Suppressor macrophage treated with lipopolysaccharide for 4 hours (primary cell): ENCODE measurements at regions not wholly inside any gene's neighbourhood (a gene's known extent, or its start where the extent isn't known, plus 50 kb on each side); places are given as distances from the start of the nearest gene placed in this dataset.
A peak's percentile ranks its signal among the peaks of the same experiment; 100 is the strongest.

ENCODE experiments used
- DNase-seq: peaks from one replicate; pipeline ENCODE4 v3.0.0-alpha.2; 2020

- no peak for DNase-seq
These were observed 240.4 kb upstream of the RHOBTB1 start for GRCh38 chr10:61184429-61184828.

GRCh38 chr10:61183967-61184366, 240.0 kb upstream of the RHOBTB1 start:
- DNase-seq = no peak

DNA sequence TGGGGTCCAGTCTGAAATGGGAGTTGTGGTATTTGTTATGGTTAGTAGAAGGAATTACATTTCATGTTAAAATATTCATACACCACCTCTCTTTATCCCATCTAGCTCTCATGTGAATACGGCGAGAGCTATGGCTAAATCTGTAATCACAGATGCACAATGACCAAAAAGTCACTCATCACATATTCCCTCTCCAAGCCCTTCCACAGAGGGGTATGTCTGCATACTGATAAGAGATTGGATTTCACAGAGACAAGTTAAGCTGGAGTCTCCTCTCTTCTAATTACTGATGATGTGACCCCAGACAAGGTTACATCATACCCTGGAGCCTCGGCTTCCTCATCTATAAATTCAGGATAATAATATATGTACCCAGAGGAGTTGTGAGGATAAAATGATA, 237.8 kb upstream of the RHOBTB1 start:
- no peak for DNase-seq

DNA sequence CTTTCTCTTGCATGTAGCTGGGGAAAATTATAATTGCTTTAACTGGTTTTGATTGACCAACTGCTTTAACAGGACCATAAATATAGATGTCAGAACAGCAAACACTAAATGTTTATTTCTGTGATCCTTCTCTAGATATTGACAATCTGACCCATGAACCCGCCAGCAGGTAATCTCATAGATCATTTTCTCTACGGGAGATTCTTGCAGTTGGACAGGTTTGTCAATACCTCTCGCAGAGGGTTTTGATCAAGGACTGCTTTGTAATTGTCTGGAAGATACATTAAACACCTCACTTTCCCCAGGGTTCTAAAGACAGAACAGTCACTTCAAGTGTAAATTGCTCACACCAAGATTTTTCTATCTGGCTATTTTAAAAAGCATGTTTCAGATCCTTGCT, 235.8 kb upstream of the RHOBTB1 start:
- no peak for DNase-seq

GRCh38 chr10:61176424-61176823, 232.4 kb upstream of the RHOBTB1 start:
- DNase-seq = no peak

DNA sequence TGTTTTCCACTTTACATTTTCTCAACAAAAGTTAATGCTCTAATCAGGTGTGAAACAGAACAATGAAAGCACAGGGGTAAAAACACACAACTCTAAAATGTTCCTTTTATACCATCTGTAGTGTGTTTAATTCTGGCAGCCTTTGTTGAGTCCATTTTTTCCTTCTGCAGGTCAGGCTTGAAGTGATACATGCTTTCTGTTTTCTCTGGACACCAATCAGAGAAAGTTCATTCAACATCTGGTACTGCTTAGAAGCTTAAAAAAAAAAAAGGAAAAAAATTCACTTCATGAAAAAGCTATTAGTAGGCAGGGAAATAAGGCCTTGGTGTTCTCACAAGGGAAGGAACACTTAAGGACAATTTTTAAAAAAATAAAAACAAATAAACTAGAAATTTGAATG, 231.3 kb upstream of the RHOBTB1 start:
- DNase-seq = no peak

DNA sequence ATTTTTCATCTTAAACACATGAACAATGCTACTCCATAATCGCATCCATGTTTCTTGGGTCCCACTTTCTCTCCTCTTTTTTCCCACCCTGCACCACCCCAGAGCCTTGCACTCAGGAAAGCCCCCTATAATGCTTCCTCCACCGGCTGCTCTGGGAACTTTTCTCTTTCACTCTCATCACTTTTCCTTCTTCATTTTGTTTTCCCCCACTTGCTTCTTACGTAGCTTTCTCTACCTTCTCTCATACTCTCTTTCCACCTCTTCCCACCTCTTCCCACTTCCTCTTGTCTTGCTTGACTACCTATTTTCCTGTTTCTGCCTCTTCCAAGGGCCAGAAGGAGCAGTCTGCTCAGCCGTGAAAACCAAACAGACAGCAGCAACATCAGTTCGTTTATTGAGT, 229.5 kb upstream of the RHOBTB1 start:
- no peak for DNase-seq

- no peak for DNase-seq
These were observed 228.4 kb upstream of the RHOBTB1 start for GRCh38 chr10:61172182-61172926.

GRCh38 chr10:61170594-61170993, 226.6 kb upstream of the RHOBTB1 start:
- DNase-seq = no peak

DNA sequence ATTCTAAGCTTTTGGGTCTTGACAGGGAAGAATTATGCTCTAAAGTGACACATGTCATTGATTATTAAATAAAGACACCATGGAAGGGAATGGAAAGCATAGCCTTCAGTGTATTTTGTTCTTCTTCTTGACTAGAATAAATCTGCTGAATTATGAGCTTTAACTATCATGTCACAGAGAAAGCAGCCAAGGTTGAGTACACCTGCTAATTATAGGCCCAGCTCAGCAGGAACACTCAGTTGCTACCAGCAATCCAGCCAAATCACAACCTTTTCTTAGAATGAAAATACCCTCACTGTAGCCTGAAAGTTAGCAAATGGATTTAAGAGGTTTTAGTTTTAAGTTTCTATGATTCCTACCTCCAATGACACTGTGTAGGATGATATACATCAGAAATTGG, 225.3 kb upstream of the RHOBTB1 start:
- no peak for DNase-seq

GRCh38 chr10:61166489-61166888, 222.5 kb upstream of the RHOBTB1 start:
- DNase-seq = no peak

DNA sequence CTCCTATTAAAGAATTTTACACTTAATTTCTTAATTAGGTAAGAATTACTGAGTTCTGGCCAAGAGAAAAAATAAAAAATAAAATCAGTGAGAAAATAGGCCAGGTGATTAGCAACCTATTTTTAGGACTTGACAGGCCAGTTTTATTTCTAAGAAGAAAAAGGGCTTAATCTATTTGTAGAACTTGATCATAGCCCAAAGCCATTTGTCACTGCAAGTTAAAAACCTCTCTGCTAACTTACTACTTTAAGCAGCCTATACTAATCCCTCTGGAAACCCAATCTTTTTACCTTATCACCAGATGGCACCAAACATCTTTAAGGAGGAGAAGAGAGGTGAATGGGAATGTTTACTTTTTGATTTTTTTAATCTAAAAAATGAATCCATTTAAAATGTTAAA, 222.1 kb upstream of the RHOBTB1 start:
- DNase-seq = no peak

DNA sequence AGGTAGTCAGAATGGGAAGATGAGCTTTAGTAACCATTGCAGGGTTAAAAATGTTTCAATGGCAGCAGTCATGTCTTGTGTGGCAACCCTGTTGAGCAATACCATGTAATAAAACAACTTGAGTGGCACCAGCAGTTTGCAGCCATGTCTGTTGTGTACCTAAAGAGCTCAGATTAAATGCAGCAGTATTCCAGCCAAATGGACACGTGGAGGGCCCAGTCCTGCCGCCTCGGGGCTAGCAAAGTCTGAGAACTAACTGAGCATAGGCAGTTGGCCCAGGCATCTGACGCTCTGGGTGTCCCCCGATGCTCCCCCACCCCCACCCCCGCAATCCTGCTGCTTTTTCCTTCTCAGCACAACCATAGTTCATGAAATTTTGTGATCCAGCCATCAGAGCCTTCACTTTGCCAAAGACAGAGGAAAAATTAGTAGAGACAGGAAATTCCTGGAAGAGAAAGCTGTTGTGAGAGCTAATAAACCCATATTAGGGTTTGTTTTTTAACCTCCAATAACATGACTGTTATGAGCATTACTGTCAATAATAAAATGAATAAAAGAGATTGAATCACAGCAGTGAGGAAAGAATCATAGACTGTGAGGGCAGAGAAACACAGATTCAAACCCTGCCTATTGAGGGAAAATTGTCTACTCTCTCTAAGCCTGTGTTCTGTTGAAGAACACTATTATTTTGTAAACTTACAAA, 220.6 kb upstream of the RHOBTB1 start:
- DNase-seq = no peak

GRCh38 chr10:61163403-61163802, 219.4 kb upstream of the RHOBTB1 start:
- DNase-seq = no peak

GRCh38 chr10:61160253-61160652, 216.3 kb upstream of the RHOBTB1 start:
- no peak for DNase-seq

DNA sequence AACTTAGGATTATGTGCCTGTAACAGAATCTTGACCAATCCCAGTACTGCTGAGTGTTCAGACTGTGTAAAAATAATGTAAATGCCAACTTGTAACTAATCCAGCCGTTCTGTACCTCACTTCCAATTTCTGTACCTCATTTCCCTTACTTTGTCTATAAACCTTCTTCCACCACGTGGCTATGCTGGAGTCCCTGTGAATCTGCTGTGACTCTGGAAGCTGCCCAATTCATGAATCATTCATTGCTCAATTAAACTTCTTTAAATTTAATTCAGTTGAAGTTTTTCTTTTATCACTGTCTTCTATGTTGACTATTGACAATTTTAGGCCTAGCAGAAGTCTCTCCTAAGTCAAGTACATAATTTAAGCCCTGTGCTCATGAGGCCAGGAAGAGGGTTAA, 215.3 kb upstream of the RHOBTB1 start:
- no peak for DNase-seq

DNA sequence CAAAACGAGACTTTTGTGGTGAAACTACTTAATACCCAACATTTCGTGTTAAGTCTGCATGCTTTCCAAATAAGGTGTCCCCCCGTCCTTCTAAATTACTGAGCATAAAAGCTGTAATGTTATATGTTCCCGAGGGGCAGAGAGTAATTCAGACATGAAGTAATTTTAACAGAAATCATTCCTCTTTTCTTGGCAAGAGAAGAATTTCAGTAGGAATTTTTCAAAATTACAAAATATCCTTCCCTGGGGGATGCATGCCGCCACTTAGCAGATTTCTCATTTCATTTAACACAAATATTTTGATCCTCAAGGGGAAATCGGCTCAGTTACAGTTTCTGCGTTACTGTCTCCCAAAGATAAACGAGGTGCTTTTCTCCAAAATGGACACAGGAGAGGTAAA, 213.2 kb upstream of the RHOBTB1 start:
- DNase-seq = no peak

- no peak for DNase-seq
These were observed 209.8 kb upstream of the RHOBTB1 start for GRCh38 chr10:61153771-61154170.

GRCh38 chr10:61151059-61151458, 207.1 kb upstream of the RHOBTB1 start:
- DNase-seq = no peak

GRCh38 chr10:61148451-61148850, 204.5 kb upstream of the RHOBTB1 start:
- DNase-seq = no peak

DNA sequence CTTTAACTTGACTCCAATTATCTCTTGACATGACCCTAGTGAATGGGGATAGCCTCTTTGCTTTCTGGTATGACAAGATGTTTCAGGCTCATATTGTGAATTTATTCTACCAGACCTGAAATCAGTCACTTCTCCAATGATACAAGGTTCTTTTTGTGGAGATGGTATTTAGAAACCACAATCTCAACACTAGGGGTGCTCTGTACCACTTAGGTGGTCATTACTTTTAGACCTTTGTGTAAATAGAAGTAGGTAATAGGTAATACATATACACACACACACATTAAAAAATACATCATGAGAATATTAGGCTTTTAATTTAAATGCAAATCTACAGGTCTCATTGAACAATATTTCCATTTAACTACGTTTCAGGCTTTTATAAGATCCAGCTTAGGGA, 199.0 kb upstream of the RHOBTB1 start:
- DNase-seq = no peak

DNA sequence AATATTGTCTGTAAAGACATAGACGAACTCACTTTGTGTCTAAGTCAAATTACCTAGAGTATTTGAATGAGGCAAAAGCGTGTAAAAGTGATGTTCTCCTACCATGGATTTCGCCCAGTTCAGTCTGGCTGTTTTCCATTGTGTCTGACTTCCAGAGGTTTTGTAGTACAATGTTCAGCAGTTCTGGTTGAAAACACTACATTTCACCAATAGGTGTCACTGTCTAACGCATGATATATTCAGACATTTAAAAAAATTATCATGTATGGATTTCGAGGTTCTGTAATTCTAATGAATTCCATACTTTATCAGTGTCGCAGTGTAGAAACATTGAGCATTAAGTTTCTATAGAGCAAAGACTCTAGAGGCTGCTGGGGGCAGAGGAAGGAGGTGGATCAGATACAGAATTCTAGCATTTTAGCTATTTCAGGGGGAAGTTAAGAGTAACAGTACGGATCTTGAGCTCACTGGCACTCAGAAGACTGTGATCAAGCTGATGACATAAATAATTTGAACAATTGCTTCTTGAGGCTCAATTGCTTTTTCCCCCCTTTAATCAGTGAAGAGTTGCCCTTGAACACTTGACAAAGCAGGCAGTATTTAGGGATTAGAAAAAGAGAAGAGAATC, 196.9 kb upstream of the RHOBTB1 start:
- DNase-seq = peak; percentile 42

- DNase-seq = no peak
These were observed 195.6 kb upstream of the RHOBTB1 start for GRCh38 chr10:61139592-61139953.
